Stimulated activated naive B cell treated with anti-CD40 and anti-IgM and Interleukin-4, amounts not matched to agents 10 μg/mL and 1 μg/mL and 100 μg/mL, for 72 hours (primary cell): ENCODE measurements at regions not wholly inside any gene's neighbourhood (a gene's known extent, or its start where the extent isn't known, plus 50 kb on each side); places are given as distances from the start of the nearest gene placed in this dataset.
"Not testable (repeated sequence)": the region's sequence is repeated elsewhere in the genome, so short reads cannot be mapped to it uniquely, and the experiment has no call there.

ENCODE experiments used
- ATAC-seq, 2 donors: fragments of 150-1000 bp; cut with Tn5 transposase; replicated peaks; 2 replicates each; pipeline ENCODE4 v1.10.0; 2021; ENCODE audit warnings: moderate library complexity in 1 of 2
- DNase-seq: peaks from one replicate; pipeline ENCODE4 v3.0.0; 2021
- H3K27ac Mint-ChIP-seq: one replicate; pipeline ENCODE4 v1.8.0; 2022; ENCODE audit warnings: mild to moderate bottlenecking, mixed read lengths
- H3K27me3 Mint-ChIP-seq, 2 donors: one replicate each; pipeline ENCODE4 v1.8.0; 2022; ENCODE audit warnings: mixed read lengths in 2 of 2
- H3K36me3 Mint-ChIP-seq, 2 donors: one replicate each; pipeline ENCODE4 v1.8.0; 2022; ENCODE audit warnings: mixed read lengths in 2 of 2, mild to moderate bottlenecking in 1 of 2
- H3K4me1 Mint-ChIP-seq, 2 donors: one replicate each; pipeline ENCODE4 v1.8.0; 2022; ENCODE audit warnings: mixed read lengths in 2 of 2, mild to moderate bottlenecking in 1 of 2
- H3K4me3 Mint-ChIP-seq, 2 donors: one replicate each; pipeline ENCODE4 v1.8.0; 2022; ENCODE audit warnings: mild to moderate bottlenecking in 2 of 2, mixed read lengths in 2 of 2, moderate library complexity in 1 of 2
- H3K9me3 Mint-ChIP-seq, 2 donors: one replicate each; pipeline ENCODE4 v1.8.0; 2022; ENCODE audit warnings: mixed read lengths in 2 of 2, mild to moderate bottlenecking in 1 of 2

GRCh38 chr19:22498831-22499430, 76.8 kb upstream of the ZNF98 start:
- not testable (repeated sequence) for H3K4me1 Mint-ChIP-seq, H3K27ac Mint-ChIP-seq, ATAC-seq, DNase-seq, H3K4me3 Mint-ChIP-seq, H3K36me3 Mint-ChIP-seq, H3K27me3 Mint-ChIP-seq
- peaks cover 18 to 30% of the 10 kb centered on the region in 2 donors for H3K9me3 Mint-ChIP-seq

- Mint-ChIP-seq H3K4me3 (no peak overlapping the region), H3K36me3 (peaks cover 0 to 4% of the 10 kb centered on the region in 2 donors), H3K27me3 (no peaks in the 10 kb centered on the region), H3K27ac (no peak overlapping the region), H3K9me3 (peaks cover 16 to 21% of the 10 kb centered on the region in 2 donors), H3K4me1 (no peaks in the 10 kb centered on the region)
- ATAC-seq (no peak), DNase-seq (no peak)
These were observed 69.6 kb upstream of the ZNF98 start for GRCh38 chr19:22491746-22492145.

- H3K27ac Mint-ChIP-seq, H3K27me3 Mint-ChIP-seq, DNase-seq, ATAC-seq, H3K4me3 Mint-ChIP-seq, H3K4me1 Mint-ChIP-seq, H3K36me3 Mint-ChIP-seq: not testable (repeated sequence)
- H3K9me3 Mint-ChIP-seq, result peaks cover 6 to 19% of the 10 kb centered on the region in 2 donors
These were observed 61.4 kb upstream of the ZNF98 start for GRCh38 chr19:22483514-22483913.

GRCh38 chr19:22472180-22472637, 50.1 kb upstream of the ZNF98 start:
- H3K9me3 Mint-ChIP-seq, result peaks cover 14 to 26% of the 10 kb centered on the region in 2 donors
- H3K27me3 Mint-ChIP-seq, result no peaks in the 10 kb centered on the region
- H3K4me3 Mint-ChIP-seq, result no peak overlapping the region
- H3K4me1 Mint-ChIP-seq, result no peaks in the 10 kb centered on the region
- peaks cover 4 to 10% of the 10 kb centered on the region in 2 donors for H3K36me3 Mint-ChIP-seq
- ATAC-seq (no peak), DNase-seq (no peak)
- H3K27ac Mint-ChIP-seq, result no peak overlapping the region
